Activated T-helper 2 cell treated with anti-CD3 and anti-CD28 coated beads, Interferon-gamma antibody, Interleukin-2, Interleukin-4, amounts not matched to agents 10 μg/mL and 5 μg/mL and 100 μg/mL, durations not matched to agents 14 hours and 24 hours and 36 hours (primary cell): ENCODE measurements at regions not wholly inside any gene's neighbourhood (a gene's known extent, or its start where the extent isn't known, plus 50 kb on each side); places are given as distances from the start of the nearest gene placed in this dataset.
"Not testable (repeated sequence)": the region's sequence is repeated elsewhere in the genome, so short reads cannot be mapped to it uniquely, and the experiment has no call there.

Experiments
- DNase-seq: peaks from one replicate; pipeline ENCODE4 v3.0.0; 2021; ENCODE audit warnings: low spot score
- H3K27ac Mint-ChIP-seq: one replicate; pipeline ENCODE4 v1.8.0; 2021; ENCODE audit warnings: mixed read lengths
- H3K27me3 Mint-ChIP-seq: one replicate; pipeline ENCODE4 v1.8.0; 2021; ENCODE audit warnings: low read depth, mixed read lengths
- H3K36me3 Mint-ChIP-seq: one replicate; pipeline ENCODE4 v1.8.0; 2021; ENCODE audit warnings: low read depth, mixed read lengths
- H3K4me1 Mint-ChIP-seq: one replicate; pipeline ENCODE4 v1.8.0; 2021; ENCODE audit warnings: low read depth, mixed read lengths
- H3K4me3 Mint-ChIP-seq: one replicate; pipeline ENCODE4 v1.8.0; 2021; ENCODE audit warnings: low read depth, mild to moderate bottlenecking, moderate library complexity, mixed read lengths
- H3K9me3 Mint-ChIP-seq: one replicate; pipeline ENCODE4 v1.8.0; 2021; ENCODE audit warnings: mixed read lengths
- intact Hi-C: fragments of 100-400 bp; cut with micrococcal nuclease; formaldehyde crosslinking; loops from one replicate; pipeline ENCODE4 v1.15.1; 2023

GRCh38 chr16:52697971-52698370 is 151.0 kb upstream of the TOX3 start:
- Mint-ChIP-seq H3K4me3 (no peak overlapping the region), H3K36me3 (no peaks in the 10 kb centered on the region), H3K9me3 (peaks cover 24% of the 10 kb centered on the region), H3K27ac (no peak overlapping the region), H3K4me1 (no peaks in the 10 kb centered on the region), H3K27me3 (no peaks in the 10 kb centered on the region)
- DNase-seq = no peak
- intact Hi-C loops = no loop called here

- no peaks in the 10 kb centered on the region for H3K4me1 Mint-ChIP-seq
Observed at GRCh38 chr16:52696126-52696525, 149.2 kb upstream of the TOX3 start.

GRCh38 chr16:52690468-52690867 is 143.5 kb upstream of the TOX3 start:
- intact Hi-C loops = no loop called here
- Mint-ChIP-seq H3K9me3 (peaks cover 27% of the 10 kb centered on the region), H3K27me3 (no peaks in the 10 kb centered on the region), H3K27ac (no peak overlapping the region), H3K4me1 (no peaks in the 10 kb centered on the region), H3K4me3 (no peak overlapping the region), H3K36me3 (no peaks in the 10 kb centered on the region)
- no peak for DNase-seq

More at GRCh38 chr16:52696126-52696525, 149.2 kb upstream of the TOX3 start:
- H3K4me3 Mint-ChIP-seq = no peak overlapping the region
- peaks cover 30% of the 10 kb centered on the region for H3K9me3 Mint-ChIP-seq
- intact Hi-C loops = no loop called here
- H3K27ac Mint-ChIP-seq = no peak overlapping the region
- DNase-seq = no peak
- H3K36me3 Mint-ChIP-seq = no peaks in the 10 kb centered on the region
- no peaks in the 10 kb centered on the region for H3K27me3 Mint-ChIP-seq

- peaks cover 29% of the 10 kb centered on the region for H3K9me3 Mint-ChIP-seq
- DNase-seq = no peak
- H3K36me3 Mint-ChIP-seq = no peaks in the 10 kb centered on the region
- H3K27ac Mint-ChIP-seq = no peak overlapping the region
- no peaks in the 10 kb centered on the region for H3K27me3 Mint-ChIP-seq
- H3K4me3 Mint-ChIP-seq = no peak overlapping the region
- H3K4me1 Mint-ChIP-seq = no peaks in the 10 kb centered on the region
- intact Hi-C loops = no loop called here
Observed at GRCh38 chr16:52680993-52681392, 134.1 kb upstream of the TOX3 start.

- no peaks in the 10 kb centered on the region for H3K27me3 Mint-ChIP-seq
- intact Hi-C loops = no loop called here
- DNase-seq = no peak
Observed at GRCh38 chr16:52677501-52677900, 130.6 kb upstream of the TOX3 start.

DNA sequence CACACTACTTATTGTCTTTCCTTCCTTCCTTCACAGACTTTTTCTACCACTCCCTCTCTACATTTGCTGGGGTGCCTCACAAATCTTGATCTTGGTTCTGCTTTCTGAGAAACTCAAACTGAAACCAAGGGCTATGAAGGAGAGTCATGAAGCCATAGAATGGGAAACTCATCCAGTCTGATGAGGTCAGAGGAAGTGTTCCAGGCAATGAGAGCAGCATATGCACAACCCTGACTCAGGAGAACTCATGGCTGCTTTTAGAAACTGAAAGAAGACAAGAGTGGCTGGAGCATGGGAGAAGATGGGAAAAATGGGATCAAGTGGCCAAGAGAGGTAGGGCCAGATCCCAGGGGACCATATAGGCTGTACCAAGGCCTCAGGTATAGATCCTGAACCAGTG is 130.0 kb upstream of the TOX3 start:
- no peak for DNase-seq
- H3K36me3 Mint-ChIP-seq = no peaks in the 10 kb centered on the region
- peaks cover 27% of the 10 kb centered on the region for H3K9me3 Mint-ChIP-seq

More at GRCh38 chr16:52677501-52677900, 130.6 kb upstream of the TOX3 start:
- Mint-ChIP-seq H3K36me3 (no peaks in the 10 kb centered on the region), H3K27ac (no peak overlapping the region), H3K9me3 (peaks cover 25% of the 10 kb centered on the region), H3K4me1 (no peaks in the 10 kb centered on the region), H3K4me3 (no peak overlapping the region)

GRCh38 chr16:52671590-52671989 is 124.6 kb upstream of the TOX3 start:
- no peaks in the 10 kb centered on the region for H3K4me1 Mint-ChIP-seq
- H3K27ac Mint-ChIP-seq = no peak overlapping the region
- no peak for DNase-seq
- H3K9me3 Mint-ChIP-seq = peaks cover 24% of the 10 kb centered on the region
- H3K27me3 Mint-ChIP-seq = no peaks in the 10 kb centered on the region
- no peak overlapping the region for H3K4me3 Mint-ChIP-seq
- intact Hi-C loops = no loop called here
- no peaks in the 10 kb centered on the region for H3K36me3 Mint-ChIP-seq

More for the DNA sequence above, 130.0 kb upstream of the TOX3 start:
- intact Hi-C loops = no loop called here
- Mint-ChIP-seq H3K4me1 (no peaks in the 10 kb centered on the region), H3K27ac (no peak overlapping the region), H3K4me3 (no peak overlapping the region), H3K27me3 (no peaks in the 10 kb centered on the region)

DNA sequence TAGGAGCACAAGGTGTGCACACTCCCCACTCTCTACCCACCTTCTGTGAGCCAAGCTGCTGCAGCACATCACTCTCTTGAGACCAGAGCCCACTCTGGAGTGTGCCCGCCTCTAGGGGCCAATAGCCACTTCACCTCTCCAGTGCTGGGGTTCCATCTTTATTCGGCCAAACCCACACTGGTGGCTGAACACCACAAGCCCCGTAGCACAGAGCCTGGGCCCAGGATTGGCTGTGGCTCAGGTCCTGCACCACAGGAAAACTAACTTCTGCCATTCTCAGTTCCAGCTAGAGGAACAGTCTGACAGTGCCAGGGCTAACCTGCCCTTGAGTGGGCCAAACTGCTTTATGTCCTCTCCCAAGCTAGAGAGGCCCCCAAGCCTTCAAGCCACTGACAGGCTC is 111.0 kb upstream of the TOX3 start:
- Mint-ChIP-seq H3K9me3 (peaks cover 33% of the 10 kb centered on the region), H3K27ac (no peak overlapping the region), H3K36me3 (no peaks in the 10 kb centered on the region), H3K27me3 (no peaks in the 10 kb centered on the region), H3K4me1 (no peaks in the 10 kb centered on the region), H3K4me3 (no peak overlapping the region)
- intact Hi-C loops = no loop called here
- DNase-seq = no peak

GRCh38 chr16:52655916-52656315 is 109.0 kb upstream of the TOX3 start:
- H3K4me1 Mint-ChIP-seq, DNase-seq, H3K36me3 Mint-ChIP-seq, H3K4me3 Mint-ChIP-seq, intact Hi-C loops, H3K27me3 Mint-ChIP-seq, H3K27ac Mint-ChIP-seq: not testable (repeated sequence)
- peaks cover 26% of the 10 kb centered on the region for H3K9me3 Mint-ChIP-seq

- H3K36me3 Mint-ChIP-seq, intact Hi-C loops, H3K4me3 Mint-ChIP-seq, H3K27ac Mint-ChIP-seq, DNase-seq, H3K27me3 Mint-ChIP-seq, H3K4me1 Mint-ChIP-seq: not testable (repeated sequence)
- peaks cover 22% of the 10 kb centered on the region for H3K9me3 Mint-ChIP-seq
Observed at GRCh38 chr16:52655156-52655555, 108.2 kb upstream of the TOX3 start.

DNA sequence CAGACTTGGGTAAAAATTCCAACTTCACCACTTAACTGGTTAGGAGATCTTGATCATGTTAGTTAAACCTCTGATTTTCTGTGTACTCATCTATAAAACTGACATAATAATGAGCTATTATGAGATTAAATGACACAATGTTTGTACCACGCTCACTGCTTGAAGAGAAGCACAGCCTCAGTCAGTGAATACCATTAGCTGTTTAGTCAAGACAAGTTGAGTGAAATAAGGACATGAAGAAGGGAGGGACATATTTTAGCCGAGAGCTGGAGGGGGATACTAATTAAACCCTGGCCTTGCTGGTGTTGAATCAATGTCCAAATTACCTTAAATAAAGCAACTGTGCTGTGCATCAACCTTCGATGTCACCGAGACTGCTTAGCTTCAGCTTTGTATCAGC is 105.1 kb upstream of the TOX3 start:
- Mint-ChIP-seq H3K9me3 (no peaks in the 10 kb centered on the region), H3K36me3 (no peaks in the 10 kb centered on the region), H3K27ac (no peak overlapping the region), H3K4me1 (no peaks in the 10 kb centered on the region), H3K27me3 (no peaks in the 10 kb centered on the region), H3K4me3 (no peak overlapping the region)
- no peak for DNase-seq
- intact Hi-C loops = no loop called here

GRCh38 chr16:52650789-52651188 is 103.8 kb upstream of the TOX3 start:
- H3K27ac Mint-ChIP-seq = no peak overlapping the region
- no peak for DNase-seq
- peaks cover 5% of the 10 kb centered on the region for H3K9me3 Mint-ChIP-seq
- no peaks in the 10 kb centered on the region for H3K4me1 Mint-ChIP-seq
- no peaks in the 10 kb centered on the region for H3K27me3 Mint-ChIP-seq
- intact Hi-C loops = no loop called here
- no peak overlapping the region for H3K4me3 Mint-ChIP-seq
- no peaks in the 10 kb centered on the region for H3K36me3 Mint-ChIP-seq

DNA sequence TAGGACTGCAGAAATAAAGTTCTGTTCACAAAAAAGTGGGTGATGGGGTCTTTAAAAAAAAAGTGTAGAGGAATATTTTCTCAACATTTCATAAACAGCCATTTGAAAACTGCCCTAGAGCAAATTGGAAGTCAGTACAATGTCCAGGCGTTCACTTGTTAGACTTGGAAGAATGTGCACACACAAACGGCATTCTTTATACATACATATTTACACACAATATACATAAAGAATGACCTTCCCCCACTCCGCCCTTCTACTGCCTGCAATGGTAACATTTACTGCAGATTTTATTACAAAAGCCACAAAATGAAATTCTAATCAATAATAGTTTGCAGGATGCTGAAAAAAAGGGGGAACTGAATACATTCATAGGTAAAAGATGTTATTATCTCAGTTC is 103.4 kb upstream of the TOX3 start:
- no peak overlapping the region for H3K27ac Mint-ChIP-seq
- no peak for DNase-seq
- intact Hi-C loops = no loop called here
- no peaks in the 10 kb centered on the region for H3K27me3 Mint-ChIP-seq
- no peaks in the 10 kb centered on the region for H3K36me3 Mint-ChIP-seq
- H3K4me3 Mint-ChIP-seq = no peak overlapping the region
- H3K9me3 Mint-ChIP-seq = peaks cover 9% of the 10 kb centered on the region
- H3K4me1 Mint-ChIP-seq = no peaks in the 10 kb centered on the region

DNA sequence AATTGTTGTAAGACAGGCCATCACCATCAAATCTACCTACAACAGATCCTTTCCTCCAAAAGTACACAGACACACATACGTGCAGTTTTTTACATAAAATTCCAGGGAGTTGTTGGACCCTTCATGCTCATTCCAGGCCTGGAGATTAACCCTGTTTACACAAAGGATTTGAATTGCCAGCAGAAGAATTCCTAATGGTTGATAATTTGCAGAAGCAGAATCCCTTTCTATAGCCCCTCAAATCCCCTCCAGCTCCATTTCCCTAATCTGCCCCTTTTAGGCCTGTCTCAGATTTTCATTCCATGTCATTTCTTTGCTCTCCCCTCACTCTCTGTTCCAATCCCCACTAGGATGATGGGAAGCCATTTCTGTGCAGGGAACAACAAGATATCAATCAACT is 102.9 kb upstream of the TOX3 start:
- no peak for DNase-seq
- intact Hi-C loops = no loop called here
- Mint-ChIP-seq H3K9me3 (peaks cover 11% of the 10 kb centered on the region), H3K36me3 (no peaks in the 10 kb centered on the region), H3K27ac (no peak overlapping the region), H3K4me1 (no peaks in the 10 kb centered on the region), H3K27me3 (no peaks in the 10 kb centered on the region), H3K4me3 (no peak overlapping the region)
